ENCODE measurements at regions not wholly inside any gene's neighbourhood (a gene's known extent, or its start where the extent isn't known, plus 50 kb on each side); places are given as distances from the start of the nearest gene placed in this dataset.

DNA sequence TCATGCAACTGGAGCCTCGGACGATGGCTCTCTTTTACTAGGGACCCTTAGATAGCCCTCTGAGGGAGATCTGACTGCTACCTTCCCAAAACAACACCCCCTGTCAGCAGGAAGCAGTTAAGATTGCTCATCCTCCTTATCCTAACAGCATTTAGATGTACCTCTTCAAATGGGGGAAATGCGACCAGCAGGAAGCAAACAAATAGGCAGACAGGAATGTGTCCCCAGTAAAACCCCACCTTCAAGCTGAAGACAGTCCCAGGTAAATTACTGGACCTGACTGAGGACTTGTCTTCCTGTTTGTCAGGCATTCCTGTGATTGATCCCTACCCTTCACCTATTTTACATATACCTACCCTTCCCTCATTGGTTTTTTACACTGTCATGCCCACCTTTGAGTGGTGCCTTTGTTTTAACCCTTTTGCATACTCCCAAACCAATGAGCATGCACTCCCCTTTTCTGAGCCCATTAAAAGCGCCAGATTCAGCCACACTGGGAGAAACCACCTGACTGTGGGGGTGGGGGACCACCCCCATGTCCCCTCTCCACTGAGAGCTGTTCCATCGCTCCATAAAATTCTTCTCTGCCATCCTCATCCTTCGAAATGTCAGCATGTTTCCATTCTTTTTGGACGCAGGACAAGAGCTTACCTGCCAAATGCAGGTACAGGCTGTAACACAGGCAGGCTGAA lies 954.0 kb upstream of the CDH6 start:
- Histone ChIP-seq H3K4me3 (no peak overlapping the region), H3K9me3 (no peaks in the 10 kb centered on the region), H3K27me3 (no peaks in the 10 kb centered on the region), H3K4me1 (no peaks in the 10 kb centered on the region), H3K27ac (no peak overlapping the region), H3K36me3 (no peaks in the 10 kb centered on the region)
- TF ChIP-seq, protein P1, sequence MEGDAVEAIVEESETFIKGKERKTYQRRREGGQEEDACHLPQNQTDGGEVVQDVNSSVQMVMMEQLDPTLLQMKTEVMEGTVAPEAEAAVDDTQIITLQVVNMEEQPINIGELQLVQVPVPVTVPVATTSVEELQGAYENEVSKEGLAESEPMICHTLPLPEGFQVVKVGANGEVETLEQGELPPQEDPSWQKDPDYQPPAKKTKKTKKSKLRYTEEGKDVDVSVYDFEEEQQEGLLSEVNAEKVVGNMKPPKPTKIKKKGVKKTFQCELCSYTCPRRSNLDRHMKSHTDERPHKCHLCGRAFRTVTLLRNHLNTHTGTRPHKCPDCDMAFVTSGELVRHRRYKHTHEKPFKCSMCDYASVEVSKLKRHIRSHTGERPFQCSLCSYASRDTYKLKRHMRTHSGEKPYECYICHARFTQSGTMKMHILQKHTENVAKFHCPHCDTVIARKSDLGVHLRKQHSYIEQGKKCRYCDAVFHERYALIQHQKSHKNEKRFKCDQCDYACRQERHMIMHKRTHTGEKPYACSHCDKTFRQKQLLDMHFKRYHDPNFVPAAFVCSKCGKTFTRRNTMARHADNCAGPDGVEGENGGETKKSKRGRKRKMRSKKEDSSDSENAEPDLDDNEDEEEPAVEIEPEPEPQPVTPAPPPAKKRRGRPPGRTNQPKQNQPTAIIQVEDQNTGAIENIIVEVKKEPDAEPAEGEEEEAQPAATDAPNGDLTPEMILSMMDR (IDR thresholded peaks at IDR 0.05) = no peak
- no peak for TF ChIP-seq POLR2A (IDR thresholded peaks at IDR 0.05)
- DNase-seq = no peak

DNA sequence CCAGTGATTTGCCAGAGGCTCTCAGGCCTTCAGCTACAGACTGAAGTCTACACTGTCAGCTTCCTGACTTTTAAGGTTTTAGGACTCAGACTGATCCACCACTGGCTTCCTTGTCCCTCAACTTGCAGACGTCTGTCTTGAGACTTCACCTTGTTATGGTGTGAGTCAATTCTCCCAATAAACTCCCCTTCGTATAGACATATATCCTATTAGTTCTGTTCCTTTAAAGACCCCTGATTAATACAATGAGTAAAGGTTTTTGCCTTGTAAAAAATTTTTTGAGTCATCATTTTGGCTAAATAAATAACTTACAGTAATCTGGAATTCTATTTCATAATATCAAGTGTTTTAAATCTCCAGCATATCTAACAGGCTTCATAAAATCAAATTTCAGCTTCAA lies 956.3 kb upstream of the CDH6 start:
- Histone ChIP-seq H3K4me1 (no peaks in the 10 kb centered on the region), H3K27ac (no peak overlapping the region), H3K36me3 (no peaks in the 10 kb centered on the region), H3K27me3 (no peaks in the 10 kb centered on the region), H3K4me3 (no peak overlapping the region), H3K9me3 (no peaks in the 10 kb centered on the region)
- DNase-seq = no peak
- TF ChIP-seq, protein P1 (IDR thresholded peaks at IDR 0.05) = no peak
- no peak for TF ChIP-seq POLR2A (IDR thresholded peaks at IDR 0.05)

DNA sequence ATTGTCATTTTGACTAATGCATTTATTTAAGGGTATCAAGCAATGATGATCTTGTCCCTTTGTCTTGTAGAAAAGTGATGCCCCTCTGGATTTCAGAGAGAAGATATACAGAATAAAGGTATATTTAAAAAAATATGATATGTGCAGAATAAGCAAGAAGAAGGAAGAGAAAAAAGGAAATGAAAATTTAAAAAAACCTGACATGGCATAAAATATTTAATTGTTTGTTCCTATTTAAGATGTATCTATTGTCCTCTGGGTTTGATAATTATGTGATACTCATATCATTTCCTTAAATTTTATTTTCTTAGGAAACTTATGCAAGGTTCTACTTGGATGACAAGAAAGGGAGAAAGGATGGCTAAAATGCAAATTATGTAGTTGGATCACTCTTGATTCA lies 983.7 kb upstream of the CDH6 start:
- Histone ChIP-seq H3K27ac (no peak overlapping the region), H3K27me3 (no peaks in the 10 kb centered on the region), H3K4me1 (no peaks in the 10 kb centered on the region), H3K9me3 (peaks cover 0 to 3% (median 0%) of the 10 kb centered on the region in 4 donors), H3K36me3 (no peaks in the 10 kb centered on the region), H3K4me3 (no peak overlapping the region)
- TF ChIP-seq, protein P1 (IDR thresholded peaks at IDR 0.05) = no peak
- DNase-seq = no peak

DNA sequence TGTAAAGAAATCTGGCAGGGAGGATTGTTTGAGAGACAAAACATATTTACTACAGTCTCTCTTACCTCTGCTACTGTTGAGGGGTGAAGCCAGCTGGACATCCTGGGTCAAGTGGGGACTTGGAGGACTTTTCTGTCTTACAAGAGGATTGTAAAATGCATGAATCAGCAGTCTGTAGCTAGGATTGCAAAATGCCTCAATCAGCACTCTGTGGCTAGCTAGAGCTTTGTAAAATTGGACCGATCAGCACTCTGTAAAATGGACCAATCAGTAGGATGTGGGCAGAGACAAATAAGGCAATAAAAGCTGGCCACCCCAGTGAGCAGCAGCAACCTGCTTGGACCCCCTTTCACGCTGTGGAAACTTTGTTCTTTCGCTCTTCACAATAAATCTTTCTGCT lies 995.8 kb upstream of the CDH6 start:
- Histone ChIP-seq H3K36me3 (no peaks in the 10 kb centered on the region), H3K4me3 (no peak overlapping the region), H3K27me3 (no peaks in the 10 kb centered on the region), H3K27ac (no peak overlapping the region), H3K9me3 (no peaks in the 10 kb centered on the region), H3K4me1 (no peaks in the 10 kb centered on the region)
- no peak for DNase-seq
- TF ChIP-seq, protein P1 (IDR thresholded peaks at IDR 0.05) = no peak
- no peak for TF ChIP-seq POLR2A (IDR thresholded peaks at IDR 0.05)

DNA sequence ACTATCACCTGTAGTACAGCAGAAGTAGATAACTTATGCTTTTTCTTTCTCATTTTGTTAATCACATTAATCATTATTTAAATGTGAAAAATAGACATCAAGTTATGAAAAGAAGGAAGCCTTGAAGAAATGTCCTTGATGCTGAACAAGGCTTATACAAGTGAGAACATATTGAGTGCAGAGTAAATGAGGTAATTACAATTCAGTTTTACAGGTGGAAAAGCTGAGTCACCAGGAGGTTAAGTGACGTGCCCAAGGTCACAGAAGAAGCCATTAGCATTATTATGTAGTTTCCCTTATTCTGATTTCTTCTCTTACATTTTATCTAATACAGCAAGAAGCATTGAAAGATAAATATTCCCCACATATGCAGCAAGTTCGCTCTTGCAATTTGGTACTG lies 998.5 kb upstream of the CDH6 start:
- Histone ChIP-seq H3K36me3 (no peaks in the 10 kb centered on the region), H3K9me3 (peaks cover 0 to 3% (median 0%) of the 10 kb centered on the region in 4 donors), H3K4me1 (no peaks in the 10 kb centered on the region), H3K4me3 (no peak overlapping the region), H3K27me3 (no peaks in the 10 kb centered on the region), H3K27ac (no peak overlapping the region)
- no peak for DNase-seq
- TF ChIP-seq POLR2A (IDR thresholded peaks at IDR 0.05) = no peak
- TF ChIP-seq, protein P1 (IDR thresholded peaks at IDR 0.05) = no peak

DNA sequence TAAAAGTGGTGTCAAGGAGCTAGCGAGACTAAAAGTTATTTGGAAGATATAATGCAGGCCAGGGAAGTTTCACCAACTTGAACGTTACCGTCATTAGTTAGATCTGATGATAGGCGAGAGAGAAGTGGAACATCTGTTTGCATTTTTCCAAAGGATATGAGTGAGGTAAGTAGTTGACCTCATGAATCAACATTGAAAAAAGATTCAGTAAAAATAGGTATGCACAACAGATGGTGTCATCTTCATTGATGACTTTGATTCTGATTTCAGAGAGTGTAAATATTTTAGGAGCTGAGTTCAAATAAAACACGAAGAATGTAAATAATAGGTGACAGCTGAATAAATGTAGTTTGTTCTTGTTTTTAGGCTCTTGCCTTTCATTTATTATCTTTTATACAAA lies 998.9 kb upstream of the CDH6 start:
- Histone ChIP-seq H3K4me3 (no peak overlapping the region), H3K36me3 (no peaks in the 10 kb centered on the region), H3K9me3 (peaks cover 0 to 3% (median 0%) of the 10 kb centered on the region in 4 donors), H3K27ac (no peak overlapping the region), H3K27me3 (no peaks in the 10 kb centered on the region), H3K4me1 (no peaks in the 10 kb centered on the region)
- no peak for DNase-seq
- no peak for TF ChIP-seq POLR2A (IDR thresholded peaks at IDR 0.05)
- TF ChIP-seq, protein P1 (IDR thresholded peaks at IDR 0.05) = no peak

Data from Peyer's patch (tissue), 4 donors.